ENCODE measurements at regions not wholly inside any gene's neighbourhood (a gene's known extent, or its start where the extent isn't known, plus 50 kb on each side); places are given as distances from the start of the nearest gene placed in this dataset.

DNA sequence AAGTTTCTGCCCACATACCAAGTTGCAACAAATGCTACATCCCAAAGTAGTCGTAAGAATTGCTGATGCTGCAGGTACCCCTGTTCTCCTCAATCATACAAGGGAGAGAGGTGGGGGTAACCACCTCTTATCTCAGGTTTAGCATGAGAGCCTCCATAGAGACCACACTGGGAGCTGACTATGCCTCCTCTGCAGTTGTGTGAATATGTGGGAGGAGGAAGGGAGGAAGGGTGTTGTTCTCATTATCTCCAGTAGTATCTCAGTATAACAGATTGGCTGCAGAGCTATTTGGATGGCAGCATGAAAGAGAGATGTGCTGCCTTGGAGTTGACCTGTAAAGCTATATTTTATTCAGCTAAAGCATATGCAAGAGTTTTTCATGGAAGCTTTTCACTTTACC lies 690.7 kb downstream of the KCNJ3 start:
- no peak for DNase-seq (ENCODE audit: low spot score)

DNA sequence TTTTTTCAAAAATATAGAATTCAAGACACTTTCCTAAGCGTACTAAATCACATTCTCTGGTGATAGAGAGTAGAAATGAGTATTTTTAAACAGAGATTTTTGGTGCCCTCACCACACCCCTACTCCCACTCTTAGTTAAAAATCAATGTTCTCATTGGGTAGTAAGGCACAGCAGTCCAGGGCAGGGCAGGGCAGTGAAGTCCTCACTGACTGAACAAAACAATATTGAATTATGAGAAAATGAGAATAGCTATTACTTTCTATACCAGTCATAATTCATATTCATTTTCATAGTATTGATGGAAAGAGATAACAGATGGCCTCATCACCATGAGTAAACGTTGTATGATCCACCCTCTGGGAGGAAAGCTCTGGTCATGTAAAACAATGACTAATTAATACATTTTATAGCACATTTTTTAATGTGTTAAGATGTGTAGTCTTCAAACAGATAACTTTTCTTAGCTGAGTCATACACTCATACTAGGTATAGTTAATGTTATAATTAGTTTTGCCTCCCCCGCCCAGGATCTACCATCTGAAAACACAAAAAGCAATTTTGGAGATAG lies 686.1 kb downstream of the KCNJ3 start:
- no peak for DNase-seq (ENCODE audit: low spot score)

DNA sequence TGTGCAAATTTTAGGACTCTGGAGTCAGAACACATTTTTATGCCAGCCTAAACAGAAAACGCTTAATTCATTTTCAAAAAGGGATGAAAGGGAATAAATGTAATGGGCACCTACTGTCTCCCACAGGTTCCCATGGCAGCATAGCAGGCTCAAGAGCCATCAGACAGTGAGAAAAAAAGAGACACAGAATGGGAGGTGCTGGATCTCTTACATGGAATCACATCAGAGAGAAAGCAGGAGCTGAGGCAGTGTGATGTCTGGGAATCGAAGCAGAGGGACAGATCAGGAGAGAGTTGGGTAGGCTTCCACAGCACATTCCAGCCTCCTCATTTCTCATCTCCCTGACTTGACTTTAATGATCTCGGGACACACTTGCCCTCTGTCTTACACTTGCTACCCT lies 684.3 kb downstream of the KCNJ3 start:
- no peak for DNase-seq (ENCODE audit: low spot score)

DNA sequence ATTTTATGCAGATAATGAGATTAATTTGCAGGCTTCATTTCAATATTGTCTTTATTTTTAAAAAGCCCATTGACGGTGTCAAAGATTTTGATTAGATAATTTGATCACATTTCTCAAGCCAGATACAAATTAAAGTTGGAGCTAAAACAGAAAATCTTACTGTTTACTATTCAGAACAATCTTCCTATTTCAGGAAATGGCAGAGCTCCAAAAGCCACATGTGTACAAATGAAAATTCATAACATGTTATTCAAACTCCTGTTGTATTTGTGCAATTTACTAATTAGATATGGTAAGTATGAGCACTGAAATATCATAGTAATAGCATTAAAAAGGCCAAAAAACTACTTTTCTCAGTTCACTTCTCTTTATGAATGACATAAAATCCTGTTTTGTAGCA lies 682.9 kb downstream of the KCNJ3 start:
- no peak for DNase-seq (ENCODE audit: low spot score)

DNA sequence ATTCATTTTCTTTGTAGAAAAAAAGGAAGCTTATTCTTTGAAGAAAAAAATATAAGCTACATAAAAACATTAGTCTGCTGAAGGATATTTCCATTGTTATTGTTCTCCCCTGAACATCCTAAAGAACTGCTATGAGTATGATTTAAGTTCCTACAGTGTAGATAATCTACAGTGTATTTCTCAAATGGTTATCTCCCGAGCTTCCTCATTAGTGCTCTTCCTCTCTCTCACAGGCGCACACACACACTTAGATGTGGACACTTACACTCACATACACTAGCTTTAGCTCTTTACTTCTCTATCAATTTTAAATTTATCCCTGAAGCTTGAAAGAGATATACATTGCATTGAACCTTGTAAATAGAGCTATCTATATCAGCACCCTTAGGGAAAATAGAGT lies 681.0 kb downstream of the KCNJ3 start:
- no peak for DNase-seq (ENCODE audit: low spot score)

DNA sequence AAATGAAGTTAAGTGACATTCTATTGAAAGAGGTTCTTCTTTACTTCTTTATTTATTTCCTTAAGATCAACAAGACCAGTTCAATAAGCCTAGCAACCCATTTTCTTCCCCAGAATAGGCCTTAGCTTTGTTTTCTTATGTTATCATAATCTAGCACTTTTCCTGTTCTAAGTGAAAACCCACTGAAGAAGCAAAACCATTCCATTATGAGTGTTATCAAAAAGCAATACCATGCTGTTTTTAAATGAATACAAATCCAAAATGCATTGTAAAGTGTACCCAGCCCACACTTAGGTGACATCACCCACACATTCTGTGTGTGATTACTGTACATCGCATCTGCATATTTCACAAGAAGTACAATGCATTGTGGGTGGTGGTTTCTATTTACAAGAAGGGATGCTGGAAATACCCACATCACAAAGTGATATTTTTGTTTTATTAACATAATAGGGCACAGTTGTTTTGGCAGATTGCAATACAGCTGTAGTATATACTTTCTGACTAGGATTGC lies 679.5 kb downstream of the KCNJ3 start:
- DNase-seq (ENCODE audit: low spot score) = peak; percentile 11

DNA sequence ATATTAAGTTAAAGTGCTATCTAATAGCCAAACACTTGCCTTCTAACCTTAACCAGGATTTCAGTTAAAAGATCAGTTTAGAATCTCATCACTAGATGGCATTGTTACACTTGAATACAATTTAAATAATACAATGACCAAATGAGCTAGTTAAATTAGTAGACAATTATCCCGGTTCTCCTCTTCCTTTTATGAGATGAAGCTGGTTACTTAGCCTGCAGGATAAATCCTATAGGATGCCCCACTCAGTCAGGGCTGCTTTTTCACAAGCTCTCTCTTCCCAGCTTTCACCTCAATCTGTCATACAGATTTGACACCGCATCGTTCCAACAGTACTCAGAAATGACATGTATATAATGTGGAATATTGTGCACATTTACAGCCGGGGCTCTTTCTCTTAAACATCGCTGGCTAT lies 678.8 kb downstream of the KCNJ3 start:
- peak; percentile 13 for DNase-seq (ENCODE audit: low spot score)

DNA sequence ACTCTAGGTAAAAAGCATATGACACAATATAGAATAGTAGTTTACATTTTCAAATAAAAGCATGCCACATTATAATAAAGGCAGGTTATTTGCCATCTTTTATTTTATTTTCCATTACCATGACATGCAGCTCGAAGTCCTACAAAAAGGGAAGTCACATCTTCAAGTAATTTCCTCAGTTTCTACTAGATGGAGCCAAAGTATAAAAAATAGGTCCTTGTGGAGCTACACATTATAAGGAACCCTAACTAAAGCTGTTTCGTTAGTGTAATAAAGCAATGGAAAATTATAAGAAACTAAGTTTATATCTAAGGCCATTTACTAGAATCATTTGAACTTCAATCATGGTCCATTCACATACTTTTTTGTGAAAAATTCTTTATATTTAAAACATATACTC lies 674.5 kb downstream of the KCNJ3 start:
- DNase-seq (ENCODE audit: low spot score) = no peak

DNA sequence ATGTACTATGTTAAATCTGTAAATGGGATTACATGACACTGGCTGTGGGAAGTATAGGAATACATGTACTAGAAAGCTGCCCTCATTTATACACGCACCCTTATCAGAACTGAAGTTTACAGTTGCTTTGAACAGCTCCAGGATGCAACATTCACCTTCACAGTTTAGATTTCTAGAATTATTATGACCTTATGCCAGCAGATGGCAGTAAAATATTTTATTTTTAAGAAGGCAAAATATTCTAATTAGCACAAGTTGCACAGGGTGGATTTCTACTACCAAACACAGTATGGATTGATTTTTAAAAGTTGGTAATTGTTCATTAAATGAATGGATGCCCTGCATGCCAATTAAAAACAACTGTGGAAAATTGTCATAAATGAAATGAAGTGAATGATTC lies 670.4 kb downstream of the KCNJ3 start:
- DNase-seq (ENCODE audit: low spot score) = no peak

DNA sequence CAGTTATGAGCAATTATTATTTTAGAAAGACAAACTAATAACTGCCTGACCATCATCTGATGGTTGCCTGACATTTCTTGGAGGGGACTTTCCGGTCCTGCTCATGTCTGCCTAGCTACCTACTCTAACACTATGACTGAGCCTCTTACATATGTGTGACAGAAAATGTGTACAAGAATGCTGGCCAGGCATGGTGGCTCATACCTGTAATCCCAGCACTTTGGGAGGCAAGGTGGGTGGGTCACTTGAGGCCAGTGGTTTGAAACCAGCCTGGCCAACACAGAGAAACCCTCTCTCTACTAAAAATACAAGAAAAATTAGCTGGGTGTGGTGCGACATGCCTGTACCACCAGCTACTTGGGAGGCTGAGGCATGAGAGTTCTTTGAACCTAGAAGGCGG lies 666.3 kb downstream of the KCNJ3 start:
- DNase-seq (ENCODE audit: low spot score) = no peak

DNA sequence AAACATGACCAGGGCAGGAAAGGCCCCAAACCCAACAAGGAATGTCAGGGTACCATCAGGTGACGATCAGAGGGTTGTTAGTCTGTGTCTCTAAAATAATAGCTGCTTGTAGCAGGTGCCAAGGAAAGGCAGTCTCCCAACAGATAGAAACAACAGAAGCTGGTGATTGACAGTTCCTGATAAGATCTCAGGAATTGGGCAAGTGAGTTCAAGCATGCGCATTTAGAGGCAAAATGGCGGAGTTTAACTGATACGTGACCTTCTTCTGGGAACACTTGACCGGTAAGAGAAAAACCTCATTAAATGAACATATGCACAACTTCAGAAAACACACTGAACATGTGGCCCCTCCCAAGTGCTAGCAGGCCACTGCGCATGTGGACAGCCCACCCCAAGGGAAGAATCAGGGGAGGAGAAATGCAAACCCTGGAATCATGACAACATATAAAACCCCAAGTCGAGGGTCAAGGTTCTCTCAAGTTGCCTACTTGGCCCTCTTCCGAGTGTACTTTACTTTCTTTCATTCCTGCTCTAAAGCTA lies 664.9 kb downstream of the KCNJ3 start:
- DNase-seq (ENCODE audit: low spot score) = no peak

DNA sequence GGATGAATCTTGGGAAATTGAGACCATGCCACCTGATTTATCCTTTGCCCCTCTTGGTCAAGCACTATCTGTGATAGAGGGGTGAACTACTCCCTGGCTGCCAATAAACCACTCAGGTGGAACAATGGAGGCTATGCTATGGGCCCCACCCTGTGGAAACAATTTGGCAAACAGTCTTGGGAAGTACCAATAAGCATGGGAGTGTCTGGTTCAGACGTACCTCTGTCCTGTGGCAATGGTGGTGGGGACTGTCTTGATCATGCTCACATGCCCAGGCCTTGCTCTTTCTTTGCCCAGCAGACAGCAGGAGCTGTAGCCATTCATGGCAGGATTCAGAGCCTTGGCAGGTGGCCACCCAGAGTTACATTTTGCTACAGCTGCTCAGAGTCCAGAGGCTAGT lies 658.7 kb downstream of the KCNJ3 start:
- no peak for DNase-seq (ENCODE audit: low spot score)

DNA sequence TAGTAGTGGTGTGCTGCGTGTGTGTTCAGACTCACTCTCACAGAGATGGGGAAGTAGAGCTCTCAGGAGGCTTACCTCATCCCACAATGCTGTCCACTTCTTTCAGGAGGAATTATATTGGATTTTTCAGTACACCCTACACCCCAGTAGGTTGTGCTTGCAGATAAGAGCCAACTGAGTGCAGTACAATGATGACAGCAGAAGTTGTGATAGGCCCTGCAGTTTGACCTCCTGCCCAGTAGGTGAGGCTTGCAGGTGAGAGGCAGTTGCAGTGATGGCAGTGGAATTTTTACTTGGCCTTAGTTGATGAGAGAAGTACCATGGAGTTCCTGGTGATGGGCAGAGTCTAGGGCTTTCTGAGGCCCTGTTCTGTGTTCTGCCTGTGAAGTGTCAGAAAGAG lies 657.8 kb downstream of the KCNJ3 start:
- DNase-seq (ENCODE audit: low spot score) = no peak

DNA sequence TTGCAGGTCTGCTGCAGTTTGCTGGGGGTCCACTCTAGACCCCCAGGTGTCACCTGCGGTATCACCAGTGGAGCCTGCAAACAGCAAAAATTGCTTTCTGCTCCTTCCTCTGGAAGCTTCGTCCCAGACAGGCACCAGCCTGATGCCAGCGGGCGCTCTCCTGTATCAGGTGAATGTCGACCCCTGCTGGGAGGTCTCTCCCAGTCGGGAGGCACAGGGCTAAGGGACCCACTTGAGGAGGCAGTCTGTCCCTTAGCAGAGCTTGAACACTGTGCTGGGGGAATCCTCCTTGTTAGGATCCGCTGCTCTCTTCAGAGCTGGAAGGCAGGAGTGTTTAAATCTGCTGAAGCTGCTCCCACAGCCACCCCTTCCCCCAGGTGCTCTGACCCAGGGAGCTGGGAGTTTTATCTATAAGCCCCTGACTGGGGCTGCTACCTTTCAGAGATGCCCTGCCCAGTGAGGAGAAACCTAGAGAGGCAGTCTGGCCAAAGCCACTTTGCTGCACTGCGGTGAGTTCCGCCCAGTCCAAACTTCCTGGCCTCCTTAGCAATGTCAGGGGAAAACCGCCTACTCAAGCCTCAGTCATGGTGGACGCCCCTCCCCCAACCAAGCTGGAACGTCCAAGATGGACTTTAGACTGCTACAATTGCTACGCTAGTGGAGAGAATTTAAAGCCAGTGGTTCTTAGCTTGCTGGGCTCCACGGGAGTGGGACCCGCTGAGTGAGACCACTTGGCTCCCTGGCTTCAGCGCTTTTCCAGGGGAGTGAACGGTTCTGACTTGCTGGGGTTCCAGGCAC lies 652.5 kb downstream of the KCNJ3 start:
- DNase-seq (ENCODE audit: low spot score) = no peak

DNA sequence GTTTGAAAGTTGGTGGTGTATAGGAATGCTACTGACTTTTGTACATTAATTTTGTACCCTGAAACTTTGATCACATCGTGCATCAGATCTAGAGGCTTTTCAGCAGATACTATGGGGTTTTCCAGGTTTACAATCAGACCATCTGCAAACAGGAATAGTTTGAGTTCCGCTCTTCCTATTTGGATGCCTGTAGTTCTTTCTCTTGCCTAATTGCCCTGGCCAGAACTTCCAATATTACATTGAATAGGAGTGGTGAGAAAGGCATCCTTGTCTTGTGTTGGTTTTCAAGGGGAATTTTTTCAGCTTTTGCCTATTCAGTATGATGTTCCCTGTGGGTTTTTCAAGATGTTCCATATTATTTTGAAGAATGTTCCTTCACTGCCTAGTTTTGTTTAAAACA lies 633.5 kb downstream of the KCNJ3 start:
- no peak for DNase-seq (ENCODE audit: low spot score)

DNA sequence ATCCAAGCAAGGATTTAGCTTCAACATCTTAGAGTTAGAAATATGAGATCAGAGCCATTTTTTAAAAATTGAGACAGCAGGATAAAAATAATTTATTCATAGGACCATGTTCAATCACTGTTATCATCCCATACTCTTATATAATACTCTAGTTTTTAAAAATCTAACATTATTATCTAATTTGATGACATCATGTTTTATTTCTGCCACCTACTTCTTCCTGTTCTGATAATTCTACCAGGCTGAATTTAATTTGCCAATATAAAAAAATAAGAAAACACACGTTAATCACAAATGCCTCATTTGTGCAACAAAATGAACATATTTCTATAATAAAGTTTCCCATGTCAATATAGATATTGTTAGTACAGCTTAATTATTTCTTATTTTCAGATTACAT lies 621.7 kb downstream of the KCNJ3 start:
- DNase-seq (ENCODE audit: low spot score) = no peak

DNA sequence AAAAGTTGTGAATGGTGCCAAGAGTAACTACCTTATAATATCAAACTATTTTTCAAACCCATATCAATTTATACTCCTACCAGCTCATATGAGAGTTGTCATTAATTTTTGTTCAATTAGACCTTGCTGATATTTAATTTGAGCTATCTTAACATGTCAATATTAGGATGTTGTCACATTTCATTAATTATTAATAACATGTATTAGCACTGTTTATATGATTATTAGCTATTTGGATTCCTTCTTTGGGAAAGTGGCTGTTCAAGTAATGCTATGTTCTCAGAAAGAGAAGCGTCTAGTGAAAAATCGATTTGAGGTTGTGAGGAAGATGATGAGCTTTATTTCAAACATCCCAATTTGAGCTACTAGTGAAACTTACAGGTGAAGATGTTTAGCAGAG lies 620.2 kb downstream of the KCNJ3 start:
- DNase-seq (ENCODE audit: low spot score) = no peak

DNA sequence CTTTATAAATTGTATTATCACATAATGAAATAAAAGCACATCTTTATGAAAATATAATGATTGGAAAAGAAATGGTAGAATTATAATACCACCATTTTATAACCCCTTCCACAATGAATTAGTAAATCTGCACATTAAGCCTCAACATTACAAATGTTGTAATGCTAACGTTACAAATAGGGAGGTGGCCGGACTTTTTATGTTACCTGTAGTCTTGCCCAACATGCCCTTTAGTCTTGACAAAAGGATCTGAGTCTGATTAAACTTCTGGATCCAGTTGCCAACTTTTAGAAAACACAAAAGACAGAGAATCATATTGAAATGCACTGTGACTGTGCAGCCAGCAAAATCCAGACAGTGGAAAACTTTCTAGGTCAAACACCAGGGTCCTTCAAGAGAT lies 617.3 kb downstream of the KCNJ3 start:
- no peak for DNase-seq (ENCODE audit: low spot score)

DNA sequence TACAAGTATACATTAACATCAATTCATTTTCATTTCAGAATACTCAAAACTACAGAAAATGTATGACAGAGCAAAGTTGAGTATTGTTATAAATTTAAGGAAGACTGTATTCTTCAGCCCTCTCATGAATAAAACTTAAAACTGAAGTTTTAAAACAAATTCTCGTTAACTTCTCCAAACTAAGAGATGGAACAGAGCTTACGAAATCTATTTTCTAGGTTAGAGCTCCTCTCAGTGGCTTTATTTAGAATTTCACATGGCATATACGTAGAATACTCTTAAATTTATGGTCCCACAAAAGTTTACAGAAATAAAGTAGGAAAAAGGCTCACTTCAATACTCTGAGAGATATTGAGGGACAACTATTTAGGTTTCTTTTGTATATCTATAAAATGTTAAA lies 612.1 kb downstream of the KCNJ3 start:
- no peak for DNase-seq (ENCODE audit: low spot score)

DNA sequence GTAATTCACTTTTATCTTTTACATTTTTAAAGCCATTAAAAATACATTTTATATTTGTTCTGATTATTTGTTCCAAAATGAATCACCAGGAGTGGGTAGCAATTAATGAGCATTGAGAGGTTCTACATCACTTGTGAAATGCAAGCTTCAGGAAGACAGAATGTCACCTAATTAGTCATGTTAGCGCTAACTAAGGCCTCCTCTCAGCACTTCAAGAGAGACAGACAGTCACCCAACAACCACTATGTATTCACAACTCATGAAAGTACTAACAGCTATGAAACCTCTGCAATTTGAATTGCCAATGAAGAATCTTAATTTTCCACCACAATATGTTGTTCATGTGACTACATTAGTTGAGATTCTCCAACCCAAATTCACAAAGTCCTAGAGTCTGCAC lies 611.0 kb downstream of the KCNJ3 start:
- DNase-seq (ENCODE audit: low spot score) = no peak

DNA sequence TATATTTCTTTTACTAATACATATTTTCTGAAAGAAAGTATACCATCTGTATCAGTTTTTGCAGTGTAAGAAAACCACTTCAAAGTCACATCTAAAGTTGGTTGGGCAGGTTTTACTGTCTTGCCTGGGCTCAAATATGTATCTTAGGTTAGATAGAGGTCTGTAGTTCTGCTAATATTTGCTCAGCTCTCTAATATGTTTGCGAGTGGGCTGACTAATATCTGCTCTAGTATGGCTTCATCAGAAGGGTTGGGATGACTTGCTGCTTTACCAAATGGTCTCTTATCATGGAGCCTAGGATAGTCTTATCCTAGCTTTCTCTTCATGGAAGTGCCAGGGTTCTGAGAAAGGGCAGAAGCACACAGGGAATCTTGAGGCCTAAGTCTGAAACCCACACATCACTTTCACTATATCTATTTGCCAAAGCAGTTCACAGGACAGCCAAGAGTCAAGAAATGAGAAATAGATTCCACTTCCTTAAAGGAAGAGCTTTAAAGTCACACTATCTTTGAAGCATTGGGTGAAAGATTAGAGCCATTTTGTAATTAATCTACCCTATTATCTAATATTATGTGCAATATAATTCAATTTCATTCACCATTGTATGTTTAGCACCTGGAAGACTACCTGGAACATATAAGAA lies 610.0 kb downstream of the KCNJ3 start:
- DNase-seq (ENCODE audit: low spot score) = no peak

DNA sequence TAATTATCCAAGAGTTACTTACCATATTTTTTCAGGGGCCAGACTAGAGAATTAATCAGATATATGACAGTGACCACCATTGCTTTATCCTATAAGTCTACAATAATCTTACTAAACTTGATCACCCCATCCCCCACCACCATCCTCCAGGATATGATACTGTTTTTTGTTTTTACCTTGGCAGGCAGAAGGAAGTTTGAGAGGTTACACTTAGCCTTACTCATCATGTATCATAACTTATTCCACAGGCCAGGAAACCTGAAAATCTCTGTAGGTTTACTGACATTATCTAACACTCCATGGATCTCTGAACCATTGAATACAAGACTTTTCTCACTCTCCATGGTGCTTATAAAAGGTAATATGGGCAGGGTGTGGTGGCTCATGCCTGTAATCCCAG lies 602.7 kb downstream of the KCNJ3 start:
- DNase-seq (ENCODE audit: low spot score) = no peak

DNA sequence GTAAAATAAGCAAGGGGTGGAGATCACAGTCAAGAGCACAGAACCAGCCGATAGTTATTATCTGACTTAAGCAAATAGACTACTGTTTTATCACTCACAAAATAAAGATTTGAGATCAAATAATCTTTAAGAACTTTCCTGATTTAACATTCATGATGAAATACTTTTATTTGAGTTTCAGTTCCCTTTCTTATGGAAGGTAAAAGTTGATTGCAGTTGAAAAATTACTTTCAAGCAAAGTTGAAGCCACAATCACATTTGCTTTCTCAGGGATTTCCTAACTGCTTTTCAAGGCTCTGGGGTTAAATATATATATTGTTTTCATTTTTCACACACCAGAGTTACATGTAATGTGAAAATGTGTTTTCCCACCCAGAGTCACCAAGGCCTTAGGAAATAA lies 599.5 kb downstream of the KCNJ3 start:
- DNase-seq (ENCODE audit: low spot score) = no peak

Data from activated CD4-positive, alpha-beta T cell treated with anti-CD3 and anti-CD28 coated beads, Interleukin-2, Interleukin-4, amounts not matched to agents 100 ng/mL and 50 ng/mL, durations not matched to agents 16 hours and 8 hours (primary cell).